Hepatocyte (in vitro differentiated cells): ENCODE measurements at regions not wholly inside any gene's neighbourhood (a gene's known extent, or its start where the extent isn't known, plus 50 kb on each side); places are given as distances from the start of the nearest gene placed in this dataset.

Source experiments
- DNase-seq: peaks from one replicate; pipeline ENCODE4 v3.0.0-alpha.2; 2016; ENCODE audit warnings: low spot score
- H2AFZ ChIP-seq: fragments of 200-600 bp; sonication (generic); 2 replicates; pipeline ENCODE4 v1.6.0; 2016; ENCODE audit warnings: antibody characterized with exemption, mild to moderate bottlenecking
- H3K27ac ChIP-seq: fragments of 200-600 bp; sonication (generic); 2 replicates; pipeline ENCODE4 v1.5.1; 2016; ENCODE audit warnings: mild to moderate bottlenecking
- H3K27me3 ChIP-seq: fragments of 200-600 bp; sonication (generic); 2 replicates; pipeline ENCODE4 v1.6.1; 2016
- H3K36me3 ChIP-seq: fragments of 200-600 bp; sonication (generic); replicated peaks from 2 replicates; pipeline ENCODE4 v1.5.1; 2016; ENCODE audit warnings: low read depth; ENCODE audit not compliant: insufficient read depth
- H3K4me1 ChIP-seq: fragments of 200-600 bp; sonication (generic); 2 replicates; pipeline ENCODE4 v1.5.1; 2016; ENCODE audit warnings: mild to moderate bottlenecking, moderate library complexity; ENCODE audit not compliant: insufficient read depth
- H3K4me2 ChIP-seq: fragments of 200-600 bp; sonication (generic); 2 replicates; pipeline ENCODE4 v1.6.0; 2016
- H3K4me3 ChIP-seq: fragments of 200-600 bp; sonication (generic); 2 replicates; pipeline ENCODE4 v1.5.1; 2016; ENCODE audit warnings: mild to moderate bottlenecking
- H3K79me2 ChIP-seq: fragments of 200-600 bp; sonication (generic); 2 replicates; pipeline ENCODE4 v1.6.0; 2017; ENCODE audit warnings: mild to moderate bottlenecking
- H3K9me2 ChIP-seq: fragments of 200-600 bp; sonication (generic); replicated peaks from 2 replicates; pipeline ENCODE4 v1.6.0; 2017; ENCODE audit warnings: mild to moderate bottlenecking; ENCODE audit not compliant: insufficient read depth
- H3K9me3 ChIP-seq: fragments of 200-600 bp; sonication (generic); 2 replicates; pipeline ENCODE4 v1.5.1; 2016; ENCODE audit warnings: low read depth, mild to moderate bottlenecking
- H4K20me1 ChIP-seq: fragments of 200-600 bp; sonication (generic); 2 replicates; pipeline ENCODE4 v1.6.0; 2016; ENCODE audit warnings: mild to moderate bottlenecking; ENCODE audit not compliant: insufficient read depth, poor library complexity, severe bottlenecking
- CTCF ChIP-seq: fragments of 200-600 bp; sonication (generic); IDR thresholded peaks from 2 replicates; pipeline ENCODE4 v1.5.1; 2016; ENCODE audit warnings: antibody characterized with exemption, mild to moderate bottlenecking; ENCODE audit not compliant: poor library complexity
- EZH2 ChIP-seq: fragments of 200-600 bp; sonication (generic); IDR thresholded peaks from 2 replicates; pipeline ENCODE4 v1.6.1; 2016; ENCODE audit warnings: antibody characterized with exemption, mild to moderate bottlenecking, borderline replicate concordance
- EZH2phosphoT487 ChIP-seq: fragments of 200-600 bp; sonication (generic); IDR thresholded peaks from one replicate; pipeline ENCODE4 v1.6.1; 2018; ENCODE audit warnings: antibody characterized with exemption, mild to moderate bottlenecking, low read depth, moderate library complexity; ENCODE audit not compliant: unreplicated experiment, severe bottlenecking
- WGBS: methylation state at CpG from one replicate; pipeline ENCODE4 v1.1.6; 2016; ENCODE audit warnings: low lambda C conversion rate; ENCODE audit errors: missing lambda C conversion rate; 5-methylcytosine and 5-hydroxymethylcytosine counted together

GRCh38 chr7:120021085-120021484 lies 251.9 kb upstream of the KCND2 start:
- H4K20me1 ChIP-seq: no peaks in the 10 kb centered on the region
- TF ChIP-seq EZH2phosphoT487 (no peak), CTCF (no peak), EZH2 (no peak)
- no peaks in the 10 kb centered on the region for H3K9me2 ChIP-seq
- no peak for DNase-seq
- H3K4me1 ChIP-seq: no peaks in the 10 kb centered on the region
- H3K36me3 ChIP-seq: no peaks in the 10 kb centered on the region
- no peak overlapping the region for H3K27ac ChIP-seq
- H3K4me2 ChIP-seq: no peak overlapping the region
- H2AFZ ChIP-seq: no peak overlapping the region
- WGBS: 92% methylated on average over 1 of the region's 1 CpG
- no peaks in the 10 kb centered on the region for H3K27me3 ChIP-seq
- H3K9me3 ChIP-seq: no peaks in the 10 kb centered on the region
- H3K4me3 ChIP-seq: no peak overlapping the region
- no peaks in the 10 kb centered on the region for H3K79me2 ChIP-seq

- 83% methylated on average over 4 of the region's 4 CpGs for WGBS
- H3K79me2 ChIP-seq: no peaks in the 10 kb centered on the region
- TF ChIP-seq EZH2phosphoT487 (no peak), EZH2 (no peak), CTCF (no peak)
- H3K9me2 ChIP-seq: no peaks in the 10 kb centered on the region
- no peaks in the 10 kb centered on the region for H4K20me1 ChIP-seq
- no peak overlapping the region for H2AFZ ChIP-seq
- H3K4me1 ChIP-seq: no peaks in the 10 kb centered on the region
- no peaks in the 10 kb centered on the region for H3K27me3 ChIP-seq
- no peak overlapping the region for H3K4me3 ChIP-seq
- H3K4me2 ChIP-seq: no peak overlapping the region
- no peak overlapping the region for H3K27ac ChIP-seq
- no peaks in the 10 kb centered on the region for H3K36me3 ChIP-seq
- no peaks in the 10 kb centered on the region for H3K9me3 ChIP-seq
- no peak for DNase-seq
Measured at GRCh38 chr7:120023494-120024167, 249.3 kb upstream of the KCND2 start.

- Histone ChIP-seq H3K27me3 (no peaks in the 10 kb centered on the region), H3K36me3 (no peaks in the 10 kb centered on the region), H3K9me2 (no peaks in the 10 kb centered on the region), H3K79me2 (no peaks in the 10 kb centered on the region), H3K27ac (no peak overlapping the region), H4K20me1 (no peaks in the 10 kb centered on the region), H3K4me3 (no peak overlapping the region), H3K4me2 (no peak overlapping the region), H3K4me1 (no peaks in the 10 kb centered on the region), H3K9me3 (no peaks in the 10 kb centered on the region), H2AFZ (no peak overlapping the region)
- no peak for TF ChIP-seq CTCF
- no peak for TF ChIP-seq EZH2
- TF ChIP-seq EZH2phosphoT487: no peak
- DNase-seq: no peak
- WGBS: 78% methylated on average over 4 of the region's 4 CpGs
Measured at GRCh38 chr7:120028636-120029035, 244.3 kb upstream of the KCND2 start.

GRCh38 chr7:120030876-120031275 lies 242.1 kb upstream of the KCND2 start:
- no peaks in the 10 kb centered on the region for H3K27me3 ChIP-seq
- H3K27ac ChIP-seq: no peak overlapping the region
- no peak overlapping the region for H3K4me3 ChIP-seq
- no peaks in the 10 kb centered on the region for H3K36me3 ChIP-seq
- no peak for DNase-seq
- H3K79me2 ChIP-seq: no peaks in the 10 kb centered on the region
- no peak for TF ChIP-seq EZH2
- no peak for TF ChIP-seq CTCF
- TF ChIP-seq EZH2phosphoT487: no peak
- no peak overlapping the region for H3K4me2 ChIP-seq
- no peaks in the 10 kb centered on the region for H4K20me1 ChIP-seq
- H3K9me3 ChIP-seq: no peaks in the 10 kb centered on the region
- no peaks in the 10 kb centered on the region for H3K9me2 ChIP-seq
- H3K4me1 ChIP-seq: no peaks in the 10 kb centered on the region
- no peak overlapping the region for H2AFZ ChIP-seq
- 86% methylated on average over 1 of the region's 1 CpG for WGBS
